HepG2 (cell line): ENCODE measurements at regions not wholly inside any gene's neighbourhood (a gene's known extent, or its start where the extent isn't known, plus 50 kb on each side); places are given as distances from the start of the nearest gene placed in this dataset.

Source experiments
- ATAC-seq: fragments of 200-7000 bp; cut with Tn5 transposase; 3 replicates; pipeline ENCODE4 v1.9.1; 2020; ENCODE audit warnings: mild to moderate bottlenecking, moderate library complexity
- BruUV-seq: library from RNA; stranded (reverse); fragments of 400-500 nt; replicated peaks from 2 replicates; lab custom pipeline; 2021; lab: Mats Ljungman, UMichigan
- CTCF ChIA-PET: fragments of 300-600 bp; formaldehyde crosslinking; extraction: SDS; loops from one replicate; lab custom pipeline; 2021; ENCODE audit warnings: low total read pairs, inconsistent platforms, low intra/inter-chr PET ratio; lab: Yijun Ruan, JAX
- POLR2A ChIA-PET: fragments of 350-600 bp; sonication (Branson Sonifier 250); formaldehyde crosslinking; loops from one replicate; lab custom pipeline; 2020; ENCODE audit warnings: antibody characterized with exemption, inconsistent platforms; lab: Yijun Ruan, JAX
- DNase-seq: peaks from one replicate; pipeline ENCODE4 v3.0.0-alpha.2; 2015; ENCODE audit warnings: low spot score
- FAIRE-seq: peaks from 3 replicates; lab custom pipeline; 2011; peaks lifted over from hg19 to GRCh38; lab: Jason Lieb, UNC
- H2AFZ ChIP-seq: one replicate; pipeline ENCODE4 v1.6.1; 2011; ENCODE audit warnings: low read length, inconsistent platforms
- H3K27ac ChIP-seq: fragments of 300-600 bp; 3 replicates; pipeline ENCODE4 v1.8.0; 2011; ENCODE audit warnings: mixed run types, mild to moderate bottlenecking, mixed read lengths, low read length, inconsistent platforms; ENCODE audit not compliant: insufficient read depth; ENCODE audit errors: extremely low read length
- H3K27me3 ChIP-seq, 2 experiments: fragments of 200-600 bp in 1 of 2; 2 replicates in 1 of 2; 3 replicates in 1 of 2; pipeline versions ENCODE4 v1.6.0 to v1.8.0; 2011; ENCODE audit warnings: low read length in 2 of 2, mild to moderate bottlenecking in 2 of 2, moderate library complexity in 2 of 2, inconsistent platforms in 1 of 2; ENCODE audit not compliant: insufficient read depth in 2 of 2, control insufficient read depth in 1 of 2
- H3K36me3 ChIP-seq, 2 experiments: fragments of 200-600 bp in 1 of 2; replicated peaks in 1 of 2; 2 replicates in 1 of 2; 3 replicates in 1 of 2; pipeline versions ENCODE4 v1.5.1 to v1.8.0; 2011; ENCODE audit warnings: low read length in 2 of 2, inconsistent platforms in 1 of 2; ENCODE audit not compliant: insufficient read depth in 2 of 2, control insufficient read depth in 1 of 2
- H3K4me1 ChIP-seq: 2 replicates; pipeline ENCODE4 v1.5.1; 2012; ENCODE audit warnings: low read length, inconsistent platforms; ENCODE audit not compliant: insufficient read depth
- H3K4me2 ChIP-seq: 2 replicates; pipeline ENCODE4 v1.6.0; 2011; ENCODE audit warnings: low read depth, low read length, inconsistent platforms
- H3K4me3 ChIP-seq, 3 experiments: fragments of 200-600 bp in 1 of 3; sonication (generic), shearing (Covaris generic) in 1 of 3; replicated peaks in 1 of 3; 2 replicates each; pipeline ENCODE4 v1.5.1; 2011 to 2016; ENCODE audit warnings: low read length in 3 of 3, inconsistent platforms in 2 of 3, low read depth in 2 of 3, mild to moderate bottlenecking in 2 of 3, control low read depth in 1 of 3, mixed read lengths in 1 of 3; ENCODE audit not compliant: insufficient read depth in 1 of 3
- H3K79me2 ChIP-seq: one replicate; pipeline ENCODE4 v1.6.1; 2011; ENCODE audit warnings: low read length, inconsistent platforms; ENCODE audit not compliant: insufficient read depth
- H3K9ac ChIP-seq: 2 replicates; pipeline ENCODE4 v1.6.0; 2011; ENCODE audit warnings: mild to moderate bottlenecking, low read depth, low read length, inconsistent platforms; ENCODE audit not compliant: insufficient read depth
- H3K9me3 ChIP-seq: 2 replicates; pipeline ENCODE4 v1.5.1; 2012; ENCODE audit warnings: mild to moderate bottlenecking, low read length
- H4K20me1 ChIP-seq: 2 replicates; pipeline ENCODE4 v1.6.0; 2011; ENCODE audit warnings: inconsistent platforms, mild to moderate bottlenecking, low read length, moderate library complexity; ENCODE audit not compliant: insufficient read depth
- AGO1 ChIP-seq: fragments of 200-400 bp; formaldehyde crosslinking; IDR thresholded peaks from 2 replicates; pipeline ENCODE4 v1.6.1; 2017; ENCODE audit warnings: mild to moderate bottlenecking, low read depth, low read length, moderate library complexity; ENCODE audit not compliant: poor library complexity, severe bottlenecking
- CENPT ChIP-seq: sonication (generic); formaldehyde crosslinking; IDR thresholded peaks from 2 replicates; pipeline ENCODE4 v1.8.0; 2022; ENCODE audit warnings: low read depth, mild to moderate bottlenecking, moderate library complexity, missing genetic modification reagents
- ELF1 ChIP-seq: sonication (generic); formaldehyde crosslinking; IDR thresholded peaks from 2 replicates; pipeline ENCODE4 v1.4.0; 2020; ENCODE audit warnings: missing genetic modification reagents
- GABPB1 ChIP-seq: IDR thresholded peaks from 2 replicates; pipeline ENCODE4 v1.6.1; 2016; ENCODE audit warnings: mild to moderate bottlenecking, missing genetic modification reagents, moderate library complexity, missing compliant biosample characterization
- GTF2F1 ChIP-seq: fragments of 150-350 bp; IDR thresholded peaks from 2 replicates; pipeline ENCODE4 v1.6.1; 2014; ENCODE audit warnings: low read length
- KLF12 ChIP-seq: sonication (generic); formaldehyde crosslinking; IDR thresholded peaks from 2 replicates; pipeline ENCODE4 v1.4.0; 2020; ENCODE audit warnings: missing genetic modification reagents, borderline replicate concordance
- ONECUT2 ChIP-seq: sonication (generic); formaldehyde crosslinking; IDR thresholded peaks from 2 replicates; pipeline ENCODE4 v1.4.0; 2020; ENCODE audit warnings: missing genetic modification reagents
- POLR2A ChIP-seq, 2 experiments: IDR thresholded peaks; 2 replicates each; pipeline ENCODE4 v1.6.1; 2011; ENCODE audit warnings: low read depth in 2 of 2, low read length in 2 of 2, mild to moderate bottlenecking in 1 of 2, moderate library complexity in 1 of 2; ENCODE audit not compliant: insufficient read depth in 1 of 2
- RAD21 ChIP-seq: fragments of 450-650 bp; formaldehyde crosslinking; IDR thresholded peaks from 2 replicates; pipeline ENCODE4 v1.5.0; 2020; ENCODE audit warnings: mild to moderate bottlenecking
- SKI ChIP-seq: fragments of 450-650 bp; IDR thresholded peaks from one replicate; pipeline ENCODE4 v1.6.1; 2018; ENCODE audit warnings: mild to moderate bottlenecking; ENCODE audit not compliant: partially characterized antibody
- ZBTB7B ChIP-seq: sonication (generic); formaldehyde crosslinking; IDR thresholded peaks from 2 replicates; pipeline ENCODE4 v1.4.0; 2020; ENCODE audit warnings: missing genetic modification reagents
- ZNF629 ChIP-seq: sonication (generic); formaldehyde crosslinking; conservative IDR thresholded peaks from 2 replicates; pipeline ENCODE4 v1.5.0; 2020; ENCODE audit warnings: missing genetic modification reagents
- ZNF674 ChIP-seq: sonication (generic); formaldehyde crosslinking; IDR thresholded peaks from 2 replicates; pipeline ENCODE4 v1.5.0; 2020; ENCODE audit warnings: low read depth, mild to moderate bottlenecking, missing genetic modification reagents
- ZNF780A ChIP-seq: sonication (generic); formaldehyde crosslinking; IDR thresholded peaks from 2 replicates; pipeline ENCODE4 v1.8.0; 2022; ENCODE audit warnings: mild to moderate bottlenecking, missing genetic modification reagents, moderate library complexity
- ZNF878 ChIP-seq: sonication (generic); formaldehyde crosslinking; IDR thresholded peaks from 2 replicates; pipeline ENCODE4 v1.8.1; 2023; ENCODE audit warnings: mild to moderate bottlenecking, missing genetic modification reagents, moderate library complexity
- WGBS: methylation state at CpG from one replicate; pipeline ENCODE4 v1.1.6; 2017; ENCODE audit warnings: low lambda C conversion rate; 5-methylcytosine and 5-hydroxymethylcytosine counted together
- in situ Hi-C: cut with HindIII; loops from 2 replicates; pipeline ENCODE4 v1.10.0; 2017; ENCODE audit warnings: low pct_unique_long_range_greater_than_20kb; ENCODE audit not compliant: extremely low pct_ligation_motif_present
- intact Hi-C: fragments of 100-400 bp; cut with micrococcal nuclease; formaldehyde crosslinking; loops from one replicate; pipeline ENCODE4 v1.10.0; 2022; ENCODE audit not compliant: unreplicated experiment
- TF ChIP-seq, protein P1 (sequence below): sonication (generic); formaldehyde crosslinking; IDR thresholded peaks from 2 replicates; pipeline ENCODE4 v1.8.1; 2023; ENCODE audit warnings: mild to moderate bottlenecking, missing genetic modification reagents
- TF ChIP-seq, protein P2 (sequence below): IDR thresholded peaks from 2 replicates; pipeline ENCODE4 v1.6.1; 2012; ENCODE audit warnings: low read depth, low read length, improper control_type of control experiment

DNA sequence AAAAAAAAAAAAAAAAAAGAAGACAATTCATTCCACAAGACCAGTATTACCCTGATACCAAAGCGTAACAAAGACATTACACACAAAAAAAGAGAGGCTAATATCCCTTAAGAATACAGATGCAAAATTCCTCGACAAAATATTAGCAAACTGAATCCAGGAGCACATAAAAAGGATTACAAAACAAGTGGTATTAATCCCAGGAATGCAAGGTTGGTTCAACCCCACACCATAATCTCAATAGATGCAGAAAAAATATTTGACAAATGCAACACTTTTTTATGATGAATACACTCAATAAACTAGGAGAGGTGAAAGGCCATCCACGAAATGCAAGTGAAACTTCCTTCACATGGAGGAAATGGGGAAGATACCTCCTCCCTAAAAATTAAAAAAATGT lies 80.1 kb upstream of the TLR4 start:
- Histone ChIP-seq H4K20me1 (no peaks in the 10 kb centered on the region), H3K36me3 (no peaks in the 10 kb centered on the region), H3K27ac (no peak overlapping the region), H3K27me3 (no peaks in the 10 kb centered on the region), H3K4me1 (no peaks in the 10 kb centered on the region), H3K4me2 (no peak overlapping the region), H3K9me3 (peaks cover 37% of the 10 kb centered on the region), H2AFZ (no peak overlapping the region), H3K4me3 (no peak overlapping the region), H3K9ac (no peak overlapping the region), H3K79me2 (no peaks in the 10 kb centered on the region)
- intact Hi-C loops, result no loop called here
- TF ChIP-seq ELF1 (CRISPR knock-in tag) (no peak), ZNF629 (CRISPR knock-in tag) (no peak), ZNF674 (no peak), GABPB1 (CRISPR knock-in tag) (no peak), AGO1 (no peak), POLR2A (IDR thresholded peaks at IDR 0.05; ENCODE audit: insufficient read depth in 1 of 2, low read depth in 2 of 2, low read length in 2 of 2) (no peak), ZNF780A (CRISPR knock-in tag) (no peak), KLF12 (CRISPR knock-in tag) (no peak), SKI (no peak)
- in situ Hi-C loops, result no loop called here
- FAIRE-seq (no peak), ATAC-seq (no peak), DNase-seq (no peak)
- CTCF ChIA-PET, result no interaction called here
- 4% methylated on average over 3 of the region's 3 CpGs for WGBS
- POLR2A ChIA-PET, result no interaction called here
- BruUV-seq, result no TSS peak

DNA sequence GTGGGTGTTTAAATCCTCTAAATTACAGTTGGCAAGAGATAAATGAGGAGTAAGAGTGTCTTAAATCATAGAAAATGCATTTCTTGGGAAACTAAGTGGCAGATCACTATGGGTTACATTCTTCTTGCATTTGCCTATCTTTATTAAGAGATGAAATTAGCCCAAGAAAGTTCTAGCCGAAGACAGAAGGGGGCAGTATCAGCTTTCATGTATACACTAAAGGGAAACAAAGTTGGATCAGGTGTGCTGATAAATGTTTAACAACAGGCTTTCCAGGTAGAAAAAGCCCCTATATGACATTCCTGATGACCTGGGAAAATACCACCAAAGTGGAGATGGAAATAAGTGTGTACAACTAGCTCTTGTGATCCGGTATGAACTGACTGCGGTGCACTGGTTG lies 81.9 kb upstream of the TLR4 start:
- Histone ChIP-seq H3K27ac (no peak overlapping the region), H3K9me3 (peaks cover 37% of the 10 kb centered on the region), H3K27me3 (no peaks in the 10 kb centered on the region), H3K9ac (no peak overlapping the region), H3K4me1 (no peaks in the 10 kb centered on the region), H4K20me1 (no peaks in the 10 kb centered on the region), H2AFZ (no peak overlapping the region), H3K79me2 (no peaks in the 10 kb centered on the region), H3K36me3 (no peaks in the 10 kb centered on the region), H3K4me2 (no peak overlapping the region), H3K4me3 (no peak overlapping the region)
- no TSS peak for BruUV-seq
- in situ Hi-C loops (no loop called here), intact Hi-C loops (no loop called here)
- FAIRE-seq (no peak), DNase-seq (no peak), ATAC-seq (no peak)
- ChIA-PET CTCF (no interaction called here), POLR2A (no interaction called here)
- WGBS, result 3% methylated on average over 3 of the region's 3 CpGs
- TF ChIP-seq RAD21 (CRISPR knock-in tag), result no peak
- no peak for TF ChIP-seq GTF2F1
- TF ChIP-seq ZBTB7B (CRISPR knock-in tag), result no peak
- TF ChIP-seq ONECUT2, result no peak
- TF ChIP-seq, protein P1, sequence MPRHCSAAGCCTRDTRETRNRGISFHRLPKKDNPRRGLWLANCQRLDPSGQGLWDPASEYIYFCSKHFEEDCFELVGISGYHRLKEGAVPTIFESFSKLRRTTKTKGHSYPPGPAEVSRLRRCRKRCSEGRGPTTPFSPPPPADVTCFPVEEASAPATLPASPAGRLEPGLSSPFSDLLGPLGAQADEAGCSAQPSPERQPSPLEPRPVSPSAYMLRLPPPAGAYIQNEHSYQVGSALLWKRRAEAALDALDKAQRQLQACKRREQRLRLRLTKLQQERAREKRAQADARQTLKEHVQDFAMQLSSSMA, result no peak
- no peak for TF ChIP-seq ZNF878
- no peak for TF ChIP-seq CENPT
- TF ChIP-seq, protein P2, sequence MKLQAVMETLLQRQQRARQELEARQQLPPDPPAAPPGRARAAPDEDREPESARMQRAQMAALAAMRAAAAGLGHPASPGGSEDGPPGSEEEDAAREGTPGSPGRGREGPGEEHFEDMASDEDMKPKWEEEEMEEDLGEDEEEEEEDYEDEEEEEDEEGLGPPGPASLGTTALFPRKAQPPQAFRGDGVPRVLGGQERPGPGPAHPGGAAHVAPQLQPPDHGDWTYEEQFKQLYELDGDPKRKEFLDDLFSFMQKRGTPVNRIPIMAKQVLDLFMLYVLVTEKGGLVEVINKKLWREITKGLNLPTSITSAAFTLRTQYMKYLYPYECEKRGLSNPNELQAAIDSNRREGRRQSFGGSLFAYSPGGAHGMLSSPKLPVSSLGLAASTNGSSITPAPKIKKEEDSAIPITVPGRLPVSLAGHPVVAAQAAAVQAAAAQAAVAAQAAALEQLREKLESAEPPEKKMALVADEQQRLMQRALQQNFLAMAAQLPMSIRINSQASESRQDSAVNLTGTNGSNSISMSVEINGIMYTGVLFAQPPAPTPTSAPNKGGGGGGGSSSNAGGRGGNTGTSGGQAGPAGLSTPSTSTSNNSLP, result no peak
